IMR-90 (cell line): ENCODE measurements at regions not wholly inside any gene's neighbourhood (a gene's known extent, or its start where the extent isn't known, plus 50 kb on each side); places are given as distances from the start of the nearest gene placed in this dataset.

Experiments used
- ATAC-seq: fragments of 200-7000 bp; cut with Tn5 transposase; 2 replicates; pipeline ENCODE4 v1.9.1; 2020; ENCODE audit warnings: low read depth, mild to moderate bottlenecking, moderate library complexity
- BruUV-seq: library from RNA; stranded (reverse); fragments of 400-500 nt; replicated peaks from 2 replicates; lab custom pipeline; 2021; lab: Mats Ljungman, UMichigan
- CTCF ChIA-PET: fragments of 300-600 bp; formaldehyde crosslinking; extraction: SDS; loops from one replicate; lab custom pipeline; 2021; ENCODE audit warnings: antibody characterized with exemption; lab: Yijun Ruan, JAX
- POLR2A ChIA-PET: fragments of 300-600 bp; sonication (Branson Sonifier 250); formaldehyde crosslinking; loops from one replicate; lab custom pipeline; 2022; ENCODE audit warnings: antibody characterized with exemption; ENCODE audit not compliant: unreplicated experiment; lab: Charles Lee
- DNase-seq: peaks from one replicate; pipeline ENCODE4 v3.0.0; 2013
- H2AFZ ChIP-seq: replicated peaks from 2 replicates; pipeline ENCODE3; 2013; ENCODE audit warnings: low read length, mild to moderate bottlenecking; ENCODE audit not compliant: poor library complexity
- H2AK5ac ChIP-seq: 2 replicates; pipeline ENCODE4 v1.6.1; 2013; ENCODE audit warnings: low read depth, low read length, inconsistent platforms
- H2AK9ac ChIP-seq: replicated peaks from 2 replicates; pipeline ENCODE3; 2013; ENCODE audit warnings: mild to moderate bottlenecking, low read depth, low read length, moderate library complexity; ENCODE audit not compliant: poor library complexity
- H2BK120ac ChIP-seq: 2 replicates; pipeline ENCODE4 v1.6.1; 2013; ENCODE audit warnings: low read depth, low read length, inconsistent platforms
- H2BK15ac ChIP-seq: 3 replicates; pipeline ENCODE4 v1.6.1; 2013; ENCODE audit warnings: low read depth, low read length, inconsistent platforms
- H2BK20ac ChIP-seq: 2 replicates; pipeline ENCODE4 v1.6.1; 2013; ENCODE audit warnings: low read depth, mild to moderate bottlenecking, inconsistent platforms, low read length, moderate library complexity
- H2BK5ac ChIP-seq: 2 replicates; pipeline ENCODE4 v1.6.1; 2013; ENCODE audit warnings: mild to moderate bottlenecking, low read depth, low read length, inconsistent platforms; ENCODE audit not compliant: poor library complexity, severe bottlenecking
- H3K14ac ChIP-seq: replicated peaks from 2 replicates; pipeline ENCODE4 v1.6.1; 2013; ENCODE audit warnings: low read depth, low read length, inconsistent platforms
- H3K18ac ChIP-seq: 2 replicates; pipeline ENCODE4 v1.6.1; 2013; ENCODE audit warnings: low read depth, low read length, control low read depth
- H3K23ac ChIP-seq: 2 replicates; pipeline ENCODE4 v1.6.1; 2013; ENCODE audit warnings: low read depth, low read length, inconsistent platforms
- H3K27ac ChIP-seq: 2 replicates; pipeline ENCODE4 v1.5.1; 2013; ENCODE audit warnings: mild to moderate bottlenecking, control low read depth, low read length; ENCODE audit not compliant: insufficient read depth
- H3K27me3 ChIP-seq: 2 replicates; pipeline ENCODE4 v1.6.1; 2013; ENCODE audit warnings: low read length; ENCODE audit not compliant: control insufficient read depth, insufficient read depth
- H3K36me3 ChIP-seq: 2 replicates; pipeline ENCODE4 v1.6.1; 2013; ENCODE audit warnings: low read length, mixed read lengths; ENCODE audit not compliant: control insufficient read depth, insufficient read depth
- H3K4ac ChIP-seq: 2 replicates; pipeline ENCODE4 v1.6.1; 2013; ENCODE audit warnings: low read depth, low read length, inconsistent platforms
- H3K4me1 ChIP-seq: 2 replicates; pipeline ENCODE4 v1.6.1; 2013; ENCODE audit warnings: low read length, mixed read lengths; ENCODE audit not compliant: control insufficient read depth, insufficient read depth
- H3K4me2 ChIP-seq: 2 replicates; pipeline ENCODE4 v1.6.1; 2013; ENCODE audit warnings: low read depth, mild to moderate bottlenecking, control low read depth, low read length, moderate library complexity
- H3K4me3 ChIP-seq: 2 replicates; pipeline ENCODE4 v1.5.1; 2013; ENCODE audit warnings: low read depth, mild to moderate bottlenecking, control low read depth, low read length, moderate library complexity; ENCODE audit not compliant: insufficient read depth
- H3K56ac ChIP-seq: 2 replicates; pipeline ENCODE4 v1.6.1; 2013; ENCODE audit warnings: low read length, inconsistent platforms; ENCODE audit not compliant: insufficient read depth; ENCODE audit errors: extremely low read depth
- H3K79me1 ChIP-seq, 2 experiments: 2 replicates each; pipeline ENCODE4 v1.6.1; 2013; ENCODE audit warnings: low read length in 2 of 2, inconsistent platforms in 1 of 2, low read depth in 1 of 2
- H3K9ac ChIP-seq: 2 replicates; pipeline ENCODE4 v1.6.1; 2013; ENCODE audit warnings: low read depth, low read length, control low read depth
- H3K9me1 ChIP-seq: 2 replicates; pipeline ENCODE4 v1.6.1; 2013; ENCODE audit warnings: low read length, inconsistent platforms; ENCODE audit not compliant: insufficient read depth
- H3K9me3 ChIP-seq: 2 replicates; pipeline ENCODE4 v1.6.1; 2013; ENCODE audit warnings: low read length; ENCODE audit not compliant: control insufficient read depth, insufficient read depth
- H4K20me1 ChIP-seq: 2 replicates; pipeline ENCODE4 v1.6.1; 2013; ENCODE audit warnings: low read length, inconsistent platforms; ENCODE audit not compliant: insufficient read depth
- H4K5ac ChIP-seq: 2 replicates; pipeline ENCODE4 v1.6.1; 2013; ENCODE audit warnings: mild to moderate bottlenecking, low read depth, low read length, control low read depth
- H4K8ac ChIP-seq, 2 experiments: 2 replicates each; pipeline ENCODE4 v1.6.1; 2013; ENCODE audit warnings: low read depth in 2 of 2, low read length in 2 of 2, control low read depth in 1 of 2, inconsistent platforms in 1 of 2
- H4K91ac ChIP-seq: 2 replicates; pipeline ENCODE4 v1.6.1; 2013; ENCODE audit warnings: low read depth, low read length, inconsistent platforms; ENCODE audit not compliant: insufficient read depth
- CHD1 ChIP-seq: IDR thresholded peaks from 2 replicates; pipeline ENCODE4 v1.6.1; 2012; ENCODE audit warnings: low read depth, low read length, improper control_type of control experiment
- MXI1 ChIP-seq: IDR thresholded peaks from 2 replicates; pipeline ENCODE4 v1.6.1; 2012; ENCODE audit warnings: low read depth, mild to moderate bottlenecking, low read length, moderate library complexity, borderline replicate concordance
- RCOR1 ChIP-seq: IDR thresholded peaks from 2 replicates; pipeline ENCODE4 v1.6.1; 2012; ENCODE audit warnings: mild to moderate bottlenecking, low read length, improper control_type of control experiment; ENCODE audit not compliant: insufficient replicate concordance
- RFX5 ChIP-seq: IDR thresholded peaks from 2 replicates; pipeline ENCODE4 v1.8.0; 2012; ENCODE audit warnings: low read depth, mild to moderate bottlenecking, low read length, moderate library complexity
- WGBS, 2 experiments: methylation state at CpG; one replicate each; pipeline versions ENCODE4 v1.1.5 to v1.1.7; 2013; ENCODE audit warnings: missing lambda C conversion rate in 2 of 2; ENCODE audit not compliant: insufficient read length in 1 of 2; ENCODE audit errors: extremely low coverage in 2 of 2; 5-methylcytosine and 5-hydroxymethylcytosine counted together
- dilution Hi-C: fragments of 300-500 bp; cut with HindIII; formaldehyde crosslinking; loops from one replicate; pipeline ENCODE4 v1.14.3; 2018; ENCODE audit warnings: low sequenced_read_pairs; ENCODE audit not compliant: unreplicated experiment
- in situ Hi-C: fragments of 300-500 bp; cut with MboI; formaldehyde crosslinking; loops from 3 replicates; pipeline ENCODE4 v1.14.3; 2019; ENCODE audit warnings: low sequenced_read_pairs, inconsistent platforms, mixed read lengths
- intact Hi-C: fragments of 100-400 bp; cut with micrococcal nuclease; formaldehyde crosslinking; loops from 2 replicates; pipeline ENCODE4 v1.10.0; 2022
- TF ChIP-seq, protein P1 (sequence below): conservative IDR thresholded peaks from 2 replicates; pipeline ENCODE4 v1.5.1; 2012; ENCODE audit warnings: mild to moderate bottlenecking, low read depth, low read length, improper control_type of control experiment

DNA sequence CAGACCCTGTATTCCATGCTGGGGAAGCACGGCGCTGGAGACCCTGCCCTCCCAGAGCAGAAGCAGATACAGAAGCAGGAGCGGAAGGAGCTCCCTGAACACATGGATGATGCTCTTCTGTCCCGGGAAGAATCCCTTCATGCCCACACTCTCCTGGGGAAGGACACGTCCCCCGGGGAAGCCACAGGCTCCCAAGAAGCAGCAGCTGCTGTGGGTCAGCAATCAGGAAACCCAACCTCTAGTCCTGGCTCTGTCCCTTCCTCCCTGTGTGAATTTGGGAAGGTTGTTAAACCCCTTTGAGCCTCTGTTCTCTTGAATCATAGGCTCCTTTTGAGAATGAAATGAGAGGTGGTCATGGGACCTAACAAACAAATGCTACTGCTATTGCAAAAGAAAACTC lies 176.2 kb upstream of the TPM1 start:
- Histone ChIP-seq H2BK5ac (no peak overlapping the region), H2AFZ (no peak overlapping the region), H3K9me1 (peaks cover 6% of the 10 kb centered on the region; the same call in 1 of the 2 replicates), H4K5ac (no peak overlapping the region), H2BK120ac (no peak overlapping the region), H2AK5ac (no peak overlapping the region), H2AK9ac (no peak overlapping the region), H3K56ac (no peak overlapping the region), H3K9me3 (peaks cover 2% of the 10 kb centered on the region; the same call in 1 of the 2 replicates), H3K36me3 (no peaks in the 10 kb centered on the region), H4K8ac (no peak overlapping the region), H3K14ac (no peak overlapping the region), H4K20me1 (no peaks in the 10 kb centered on the region), H3K4me2 (no peak overlapping the region), H3K79me1 (no peaks in the 10 kb centered on the region), H3K4ac (no peak overlapping the region), H3K18ac (no peak overlapping the region), H3K4me3 (no peak overlapping the region), H3K27ac (no peak overlapping the region), H2BK20ac (no peak overlapping the region), H3K4me1 (0 out of 2 replicates have a peak, but pooled peaks cover 2% of the 10 kb centered on the region), H3K23ac (no peak overlapping the region), H2BK15ac (no peak overlapping the region), H3K27me3 (peaks cover 2% of the 10 kb centered on the region; the same call in 1 of the 2 replicates), H3K9ac (no peak overlapping the region), H4K91ac (no peak overlapping the region)
- ChIA-PET POLR2A (no interaction called here), CTCF (no interaction called here)
- no CpG with 5 or more reads among the region's 6 CpGs for WGBS, 2 experiments
- intact Hi-C loops: no loop called here
- DNase-seq: no peak
- no peak for ATAC-seq
- BruUV-seq: no TSS peak
- dilution Hi-C loops: no loop called here
- TF ChIP-seq, protein P1, sequence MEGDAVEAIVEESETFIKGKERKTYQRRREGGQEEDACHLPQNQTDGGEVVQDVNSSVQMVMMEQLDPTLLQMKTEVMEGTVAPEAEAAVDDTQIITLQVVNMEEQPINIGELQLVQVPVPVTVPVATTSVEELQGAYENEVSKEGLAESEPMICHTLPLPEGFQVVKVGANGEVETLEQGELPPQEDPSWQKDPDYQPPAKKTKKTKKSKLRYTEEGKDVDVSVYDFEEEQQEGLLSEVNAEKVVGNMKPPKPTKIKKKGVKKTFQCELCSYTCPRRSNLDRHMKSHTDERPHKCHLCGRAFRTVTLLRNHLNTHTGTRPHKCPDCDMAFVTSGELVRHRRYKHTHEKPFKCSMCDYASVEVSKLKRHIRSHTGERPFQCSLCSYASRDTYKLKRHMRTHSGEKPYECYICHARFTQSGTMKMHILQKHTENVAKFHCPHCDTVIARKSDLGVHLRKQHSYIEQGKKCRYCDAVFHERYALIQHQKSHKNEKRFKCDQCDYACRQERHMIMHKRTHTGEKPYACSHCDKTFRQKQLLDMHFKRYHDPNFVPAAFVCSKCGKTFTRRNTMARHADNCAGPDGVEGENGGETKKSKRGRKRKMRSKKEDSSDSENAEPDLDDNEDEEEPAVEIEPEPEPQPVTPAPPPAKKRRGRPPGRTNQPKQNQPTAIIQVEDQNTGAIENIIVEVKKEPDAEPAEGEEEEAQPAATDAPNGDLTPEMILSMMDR: no peak
- TF ChIP-seq CHD1 (no peak), MXI1 (no peak), RFX5 (no peak), RCOR1 (no peak)
- in situ Hi-C loops: no loop called here
